ENCODE measurements at regions not wholly inside any gene's neighbourhood (a gene's known extent, or its start where the extent isn't known, plus 50 kb on each side); places are given as distances from the start of the nearest gene placed in this dataset.

DNA sequence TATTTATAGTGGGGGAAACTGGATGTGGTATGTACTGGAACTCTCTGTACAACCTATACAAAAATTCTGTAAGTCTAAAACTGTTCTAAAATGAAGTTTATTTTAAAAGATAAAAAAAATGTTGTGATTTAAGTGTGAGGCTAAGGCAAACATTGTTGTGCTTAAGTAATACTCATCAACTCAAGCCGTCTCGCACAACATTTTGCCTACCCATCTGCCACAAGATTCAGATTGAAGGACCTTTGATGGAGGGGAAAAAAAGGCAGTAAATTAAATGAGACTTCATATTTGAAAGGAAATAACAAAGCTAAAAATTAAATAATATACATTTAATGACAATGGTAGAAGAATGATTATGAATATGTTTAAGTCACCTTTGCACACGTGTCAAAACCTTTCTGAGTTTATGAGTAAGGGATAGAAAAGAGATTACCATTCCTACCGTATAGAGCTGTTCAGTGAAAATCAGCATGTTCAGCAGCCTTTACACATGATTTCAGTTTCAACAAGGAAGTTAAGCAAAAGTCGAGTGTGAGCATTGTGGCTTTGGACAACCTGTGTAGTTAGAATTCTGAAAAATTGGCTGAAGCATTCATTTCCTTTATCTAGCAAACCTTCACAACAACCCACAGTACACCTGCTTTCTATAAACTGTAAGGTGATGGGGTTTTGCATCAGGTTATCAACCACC, 499.3 kb downstream of the IRS1 start:
- TF ChIP-seq, protein P1, sequence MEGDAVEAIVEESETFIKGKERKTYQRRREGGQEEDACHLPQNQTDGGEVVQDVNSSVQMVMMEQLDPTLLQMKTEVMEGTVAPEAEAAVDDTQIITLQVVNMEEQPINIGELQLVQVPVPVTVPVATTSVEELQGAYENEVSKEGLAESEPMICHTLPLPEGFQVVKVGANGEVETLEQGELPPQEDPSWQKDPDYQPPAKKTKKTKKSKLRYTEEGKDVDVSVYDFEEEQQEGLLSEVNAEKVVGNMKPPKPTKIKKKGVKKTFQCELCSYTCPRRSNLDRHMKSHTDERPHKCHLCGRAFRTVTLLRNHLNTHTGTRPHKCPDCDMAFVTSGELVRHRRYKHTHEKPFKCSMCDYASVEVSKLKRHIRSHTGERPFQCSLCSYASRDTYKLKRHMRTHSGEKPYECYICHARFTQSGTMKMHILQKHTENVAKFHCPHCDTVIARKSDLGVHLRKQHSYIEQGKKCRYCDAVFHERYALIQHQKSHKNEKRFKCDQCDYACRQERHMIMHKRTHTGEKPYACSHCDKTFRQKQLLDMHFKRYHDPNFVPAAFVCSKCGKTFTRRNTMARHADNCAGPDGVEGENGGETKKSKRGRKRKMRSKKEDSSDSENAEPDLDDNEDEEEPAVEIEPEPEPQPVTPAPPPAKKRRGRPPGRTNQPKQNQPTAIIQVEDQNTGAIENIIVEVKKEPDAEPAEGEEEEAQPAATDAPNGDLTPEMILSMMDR (conservative IDR thresholded peaks at IDR 0.05; ENCODE audit: low read depth, low read length): no peak
- TF ChIP-seq EZH2 (IDR thresholded peaks at IDR 0.05; ENCODE audit: borderline replicate concordance, low read depth, low read length, poor library complexity, severe bottlenecking): no peak
- Histone ChIP-seq H3K4me3 (ENCODE audit: low read depth, low read length, poor library complexity, severe bottlenecking) (no peak overlapping the region), H3K9me3 (ENCODE audit: low read depth, low read length, poor library complexity, severe bottlenecking) (no peaks in the 10 kb centered on the region), H3K36me3 (ENCODE audit: insufficient read depth, low read length, poor library complexity, severe bottlenecking) (no peaks in the 10 kb centered on the region), H3K27ac (ENCODE audit: low read depth, low read length, poor library complexity, severe bottlenecking) (no peak overlapping the region), H3K27me3 (replicated peaks; ENCODE audit: insufficient read depth, low read depth, low read length, poor library complexity) (no peaks in the 10 kb centered on the region), H3K4me1 (ENCODE audit: insufficient read depth, low read length, poor library complexity, severe bottlenecking) (no peaks in the 10 kb centered on the region)
- DNase-seq (ENCODE audit: low spot score): no peak
- no TSS peak for BruUV-seq (replicated peaks)
- ChIA-PET POLR2A (ENCODE audit: low non-redundant PET) (no interaction called here), CTCF (no interaction called here)
- intact Hi-C loops (cut with micrococcal nuclease; ENCODE audit: unreplicated experiment): no loop called here

DNA sequence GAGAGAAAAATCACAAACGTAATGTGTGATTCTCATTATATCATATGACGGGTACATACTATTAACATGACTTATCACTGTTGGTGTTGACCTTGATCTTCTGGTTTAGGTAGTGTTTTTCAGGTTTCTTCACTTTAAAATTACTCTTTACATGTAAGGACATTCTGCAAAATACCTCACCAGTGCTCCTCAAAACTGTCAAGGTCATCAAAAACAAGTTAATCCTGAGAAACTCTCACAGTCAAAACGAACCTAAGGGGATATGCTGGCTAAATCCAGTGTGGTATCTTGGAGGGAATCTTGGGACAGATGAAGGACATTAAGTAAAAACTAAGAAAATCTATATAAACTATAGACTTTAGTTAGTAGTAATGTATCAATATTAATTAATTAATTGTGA, 499.8 kb downstream of the IRS1 start:
- DNase-seq (ENCODE audit: low spot score): no peak
- H3K4me1 ChIP-seq (ENCODE audit: insufficient read depth, low read length, poor library complexity, severe bottlenecking): no peaks in the 10 kb centered on the region
- BruUV-seq (replicated peaks): no TSS peak
- no peak overlapping the region for H3K4me3 ChIP-seq (ENCODE audit: low read depth, low read length, poor library complexity, severe bottlenecking)
- POLR2A ChIA-PET (ENCODE audit: low non-redundant PET): no interaction called here
- H3K27me3 ChIP-seq (replicated peaks; ENCODE audit: insufficient read depth, low read depth, low read length, poor library complexity): no peaks in the 10 kb centered on the region
- intact Hi-C loops (cut with micrococcal nuclease; ENCODE audit: unreplicated experiment): no loop called here
- no peak for TF ChIP-seq EZH2 (IDR thresholded peaks at IDR 0.05; ENCODE audit: borderline replicate concordance, low read depth, low read length, poor library complexity, severe bottlenecking)
- TF ChIP-seq, protein P1 (conservative IDR thresholded peaks at IDR 0.05; ENCODE audit: low read depth, low read length): no peak
- no peaks in the 10 kb centered on the region for H3K36me3 ChIP-seq (ENCODE audit: insufficient read depth, low read length, poor library complexity, severe bottlenecking)
- no peak overlapping the region for H3K27ac ChIP-seq (ENCODE audit: low read depth, low read length, poor library complexity, severe bottlenecking)
- no peaks in the 10 kb centered on the region for H3K9me3 ChIP-seq (ENCODE audit: low read depth, low read length, poor library complexity, severe bottlenecking)
- CTCF ChIA-PET: no interaction called here

DNA sequence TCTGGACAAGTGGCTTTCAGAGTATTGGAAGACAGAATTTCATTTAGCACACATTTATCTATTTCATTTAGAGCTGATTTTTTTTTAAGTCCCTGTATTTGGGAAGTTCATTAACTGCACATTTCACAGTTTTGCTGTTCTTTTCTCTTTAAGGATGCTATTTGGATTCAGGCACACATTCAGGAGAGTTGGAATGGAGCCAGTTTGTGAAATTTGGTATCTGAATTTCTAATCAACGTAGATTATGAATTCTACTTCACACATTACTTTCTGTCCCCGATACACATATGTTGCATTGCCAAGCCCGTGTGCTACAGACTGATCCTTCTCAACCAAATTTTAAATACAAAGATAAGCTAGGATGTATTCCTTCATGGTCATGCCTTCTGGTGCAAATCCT, 503.9 kb downstream of the IRS1 start:
- H3K4me3 ChIP-seq (ENCODE audit: low read depth, low read length, poor library complexity, severe bottlenecking): no peak overlapping the region
- H3K27me3 ChIP-seq (replicated peaks; ENCODE audit: insufficient read depth, low read depth, low read length, poor library complexity): no peaks in the 10 kb centered on the region
- H3K27ac ChIP-seq (ENCODE audit: low read depth, low read length, poor library complexity, severe bottlenecking): no peak overlapping the region
- BruUV-seq (replicated peaks): no TSS peak
- ChIA-PET POLR2A (ENCODE audit: low non-redundant PET) (no interaction called here), CTCF (no interaction called here)
- TF ChIP-seq, protein P1 (conservative IDR thresholded peaks at IDR 0.05; ENCODE audit: low read depth, low read length): no peak
- no peak for TF ChIP-seq EZH2 (IDR thresholded peaks at IDR 0.05; ENCODE audit: borderline replicate concordance, low read depth, low read length, poor library complexity, severe bottlenecking)
- H3K4me1 ChIP-seq (ENCODE audit: insufficient read depth, low read length, poor library complexity, severe bottlenecking): no peaks in the 10 kb centered on the region
- no peak for DNase-seq (ENCODE audit: low spot score)
- H3K36me3 ChIP-seq (ENCODE audit: insufficient read depth, low read length, poor library complexity, severe bottlenecking): no peaks in the 10 kb centered on the region
- peaks cover 4% of the 10 kb centered on the region for H3K9me3 ChIP-seq (ENCODE audit: low read depth, low read length, poor library complexity, severe bottlenecking)
- intact Hi-C loops (cut with micrococcal nuclease; ENCODE audit: unreplicated experiment): no loop called here

Data from A673 (cell line).